GM23338 (cell line): ENCODE measurements at regions not wholly inside any gene's neighbourhood (a gene's known extent, or its start where the extent isn't known, plus 50 kb on each side); places are given as distances from the start of the nearest gene placed in this dataset.

ENCODE experiments used
- ATAC-seq: fragments of 200-7000 bp; cut with Tn5 transposase; 3 replicates; pipeline ENCODE4 v1.9.1; 2020
- DNase-seq: peaks from one replicate; pipeline ENCODE4 v3.0.0-alpha.2; 2015; ENCODE audit warnings: low spot score
- H2AFZ ChIP-seq: fragments of 200-600 bp; sonication (generic); 2 replicates; pipeline ENCODE4 v1.8.0; 2016; ENCODE audit warnings: antibody characterized with exemption, mild to moderate bottlenecking, moderate library complexity
- H3F3A ChIP-seq: fragments of 200-600 bp; sonication (generic); replicated peaks from 2 replicates; pipeline ENCODE4 v1.8.0; 2017; ENCODE audit warnings: antibody characterized with exemption, mixed run types, low read depth
- H3K27ac ChIP-seq: fragments of 200-600 bp; sonication (generic); 2 replicates; pipeline ENCODE4 v1.6.1; 2016; ENCODE audit warnings: low read depth
- H3K27me3 ChIP-seq: fragments of 200-600 bp; sonication (generic); 2 replicates; pipeline ENCODE4 v1.8.0; 2016; ENCODE audit warnings: mild to moderate bottlenecking, mixed run types, moderate library complexity; ENCODE audit not compliant: insufficient read depth
- H3K36me3 ChIP-seq: fragments of 200-600 bp; sonication (generic); 2 replicates; pipeline ENCODE4 v1.8.0; 2016; ENCODE audit warnings: mild to moderate bottlenecking; ENCODE audit not compliant: insufficient read depth
- H3K4me1 ChIP-seq: fragments of 200-600 bp; sonication (generic); 2 replicates; pipeline ENCODE4 v1.8.0; 2016; ENCODE audit warnings: mild to moderate bottlenecking, moderate library complexity; ENCODE audit not compliant: insufficient read depth
- H3K4me2 ChIP-seq: fragments of 200-600 bp; sonication (generic); 2 replicates; pipeline ENCODE4 v1.7.1; 2017; ENCODE audit warnings: mixed run types
- H3K4me3 ChIP-seq: fragments of 200-600 bp; sonication (generic); 2 replicates; pipeline ENCODE4 v1.6.1; 2016; ENCODE audit warnings: mixed run types
- H3K79me2 ChIP-seq: fragments of 200-600 bp; sonication (generic); replicated peaks from 2 replicates; pipeline ENCODE4 v1.8.0; 2017; ENCODE audit warnings: mild to moderate bottlenecking; ENCODE audit not compliant: insufficient read depth
- H3K9me2 ChIP-seq: fragments of 200-600 bp; sonication (generic); 2 replicates; pipeline ENCODE4 v1.8.0; 2017; ENCODE audit not compliant: insufficient read depth
- H4K20me1 ChIP-seq: fragments of 200-600 bp; sonication (generic); replicated peaks from 2 replicates; pipeline ENCODE4 v1.8.0; 2017; ENCODE audit warnings: mild to moderate bottlenecking; ENCODE audit not compliant: insufficient read depth
- H3K27ac Mint-ChIP-seq: 2 replicates; pipeline ENCODE4 v1.8.0; 2020; ENCODE audit warnings: inconsistent platforms, mild to moderate bottlenecking, moderate library complexity, mixed read lengths
- H3K27me3 Mint-ChIP-seq: 3 replicates; pipeline ENCODE4 v1.8.0; 2022; ENCODE audit warnings: low read depth, mild to moderate bottlenecking, moderate library complexity, mixed read lengths, inconsistent platforms; ENCODE audit not compliant: insufficient read depth, poor library complexity
- H3K36me3 Mint-ChIP-seq: 3 replicates; pipeline ENCODE4 v1.8.0; 2021; ENCODE audit warnings: low read depth, mild to moderate bottlenecking, inconsistent platforms, moderate library complexity, mixed read lengths
- H3K4me1 Mint-ChIP-seq: 3 replicates; pipeline ENCODE4 v1.8.0; 2020; ENCODE audit warnings: mild to moderate bottlenecking, inconsistent platforms, mixed read lengths
- H3K4me3 Mint-ChIP-seq: 3 replicates; pipeline ENCODE4 v1.8.0; 2021; ENCODE audit warnings: moderate library complexity, mild to moderate bottlenecking, inconsistent platforms, mixed read lengths
- H3K9me3 Mint-ChIP-seq: 3 replicates; pipeline ENCODE4 v1.8.0; 2020; ENCODE audit warnings: moderate library complexity, mild to moderate bottlenecking, inconsistent platforms, mixed read lengths
- CREB1 ChIP-seq: fragments of 250-450 bp; sonication (Bioruptor Pico); IDR thresholded peaks from 2 replicates; pipeline ENCODE4 v1.5.0; 2020; ENCODE audit warnings: low read depth, mild to moderate bottlenecking, moderate library complexity
- CTCF ChIP-seq, 2 experiments: fragments of 200-600 bp in 1 of 2; sonication (generic) in 1 of 2; conservative IDR thresholded peaks; 2 replicates each; pipeline versions ENCODE4 v1.5.1 to v1.6.1; 2016 to 2017; ENCODE audit warnings: antibody characterized with exemption in 2 of 2, low read depth in 2 of 2, mild to moderate bottlenecking in 2 of 2, moderate library complexity in 1 of 2
- ETS1 ChIP-seq: IDR thresholded peaks from 2 replicates; pipeline ENCODE4 v1.6.1; 2016; ENCODE audit warnings: antibody characterized with exemption
- EZH2 ChIP-seq: fragments of 200-600 bp; sonication (generic); IDR thresholded peaks from one replicate; pipeline ENCODE4 v1.8.0; 2017; ENCODE audit warnings: antibody characterized with exemption, mild to moderate bottlenecking, low read depth; ENCODE audit not compliant: unreplicated experiment
- EZH2phosphoT487 ChIP-seq: fragments of 200-600 bp; sonication (generic); IDR thresholded peaks from one replicate; pipeline ENCODE4 v1.8.1; 2018; ENCODE audit warnings: antibody characterized with exemption; ENCODE audit not compliant: unreplicated experiment
- JUNB ChIP-seq: IDR thresholded peaks from one replicate; pipeline ENCODE4 v1.6.1; 2016; ENCODE audit warnings: antibody characterized with exemption; ENCODE audit not compliant: unreplicated experiment
- NANOG ChIP-seq: IDR thresholded peaks from 2 replicates; pipeline ENCODE4 v1.6.1; 2016; ENCODE audit warnings: antibody characterized with exemption, borderline replicate concordance
- POLR2AphosphoS5 ChIP-seq: IDR thresholded peaks from 2 replicates; pipeline ENCODE4 v1.6.1; 2016; ENCODE audit warnings: antibody characterized with exemption, low read depth
- REST ChIP-seq: IDR thresholded peaks from one replicate; pipeline ENCODE4 v1.6.1; 2018; ENCODE audit warnings: antibody characterized with exemption; ENCODE audit not compliant: unreplicated experiment
- STAT1 ChIP-seq: IDR thresholded peaks from one replicate; pipeline ENCODE4 v1.6.1; 2016; ENCODE audit warnings: antibody characterized with exemption; ENCODE audit not compliant: unreplicated experiment
- ZNF114 ChIP-seq: fragments of 250-450 bp; sonication (Bioruptor Pico); IDR thresholded peaks from 2 replicates; pipeline ENCODE4 v1.5.0; 2020; ENCODE audit warnings: mild to moderate bottlenecking, moderate library complexity
- ZNF331 ChIP-seq: fragments of 250-450 bp; sonication (Bioruptor Pico); IDR thresholded peaks from 2 replicates; pipeline ENCODE4 v1.5.0; 2020; ENCODE audit warnings: low read depth, mild to moderate bottlenecking, moderate library complexity

GRCh38 chr13:24038405-24038804, 122.1 kb upstream of the SPATA13 start (continued):
- no peak for TF ChIP-seq ETS1

GRCh38 chr13:24038841-24039330, 121.6 kb upstream of the SPATA13 start:
- Histone ChIP-seq H3K9me2 (no peaks in the 10 kb centered on the region), H3K27ac (no peak overlapping the region), H3K36me3 (no peaks in the 10 kb centered on the region), H3K4me3 (no peak overlapping the region), H3K27me3 (no peaks in the 10 kb centered on the region), H3K79me2 (no peaks in the 10 kb centered on the region), H3K4me2 (no peak overlapping the region), H2AFZ (peak overlapping the region; percentile 95), H3F3A (no peaks in the 10 kb centered on the region), H4K20me1 (no peaks in the 10 kb centered on the region), H3K4me1 (no peaks in the 10 kb centered on the region; the same call in 1 of the 2 replicates)
- H3K27me3 Mint-ChIP-seq, result peaks cover 29% of the 10 kb centered on the region
- H3K4me3 Mint-ChIP-seq, result no peak overlapping the region
- no peak overlapping the region for H3K27ac Mint-ChIP-seq
- H3K9me3 Mint-ChIP-seq, result no peaks in the 10 kb centered on the region
- H3K36me3 Mint-ChIP-seq, result no peaks in the 10 kb centered on the region
- H3K4me1 Mint-ChIP-seq, result peaks cover 29% of the 10 kb centered on the region
- no peak for DNase-seq
- no peak for ATAC-seq
- TF ChIP-seq ZNF114 (CRISPR knock-in tag), result no peak
- TF ChIP-seq NANOG, result no peak
- TF ChIP-seq ZNF331 (CRISPR knock-in tag), result no peak
- TF ChIP-seq ETS1, result no peak
- no peak for TF ChIP-seq JUNB
- no peak for TF ChIP-seq STAT1
- TF ChIP-seq EZH2, result no peak
- TF ChIP-seq CTCF (conservative IDR thresholded peaks at IDR 0.05; ENCODE audit: low read depth in 2 of 2), result no peak
- TF ChIP-seq EZH2phosphoT487, result no peak
- TF ChIP-seq POLR2AphosphoS5, result no peak
- TF ChIP-seq CREB1 (CRISPR knock-in tag), result no peak
- no peak for TF ChIP-seq REST
